Germinal center (tissue), 1 donor: ENCODE measurements at regions not wholly inside any gene's neighbourhood (a gene's known extent, or its start where the extent isn't known, plus 50 kb on each side); places are given as distances from the start of the nearest gene placed in this dataset.

ENCODE experiments used
- DNase-seq: peaks from one replicate; pipeline ENCODE4 v3.0.0; 2012; ENCODE audit warnings: mixed read lengths, low spot score

DNA sequence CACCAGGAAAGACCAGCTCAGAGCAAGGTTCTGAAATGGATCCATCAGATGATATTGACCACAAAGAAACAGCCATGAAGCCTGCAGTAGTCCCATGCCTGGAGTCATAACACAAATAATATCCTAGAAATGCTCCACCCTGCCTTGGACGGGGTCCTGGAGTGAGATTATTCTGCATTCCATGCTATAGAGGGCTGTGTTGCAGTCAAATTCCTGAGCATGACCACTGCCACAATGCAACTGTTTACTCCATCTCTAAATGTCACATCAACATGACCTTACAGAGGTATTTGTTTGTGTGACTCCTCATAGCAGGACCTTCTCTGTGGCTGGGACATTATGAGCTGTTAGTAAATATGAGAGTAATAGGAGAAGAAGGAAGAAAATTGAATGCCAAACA lies 257.5 kb upstream of the TCF21 start:
- no peak for DNase-seq

DNA sequence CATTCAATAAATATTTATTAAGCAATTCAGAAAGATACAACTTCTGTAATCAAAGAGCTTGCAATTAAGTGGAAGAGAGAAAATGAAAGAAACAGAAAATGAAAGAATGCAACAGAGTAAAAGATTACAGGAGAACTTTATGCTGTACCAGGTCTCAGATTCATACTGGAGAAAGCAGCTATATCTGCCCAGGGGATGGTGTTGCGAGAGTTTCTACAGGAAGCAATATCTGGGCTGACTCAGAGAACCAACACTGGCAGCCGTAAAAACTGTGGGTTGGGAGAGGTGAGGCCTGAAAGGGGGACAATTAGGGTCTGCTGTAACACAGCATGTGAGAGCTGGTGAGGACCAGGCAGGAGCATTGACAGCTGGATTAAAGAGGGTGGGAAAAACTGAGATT lies 256.7 kb upstream of the TCF21 start:
- DNase-seq: no peak

DNA sequence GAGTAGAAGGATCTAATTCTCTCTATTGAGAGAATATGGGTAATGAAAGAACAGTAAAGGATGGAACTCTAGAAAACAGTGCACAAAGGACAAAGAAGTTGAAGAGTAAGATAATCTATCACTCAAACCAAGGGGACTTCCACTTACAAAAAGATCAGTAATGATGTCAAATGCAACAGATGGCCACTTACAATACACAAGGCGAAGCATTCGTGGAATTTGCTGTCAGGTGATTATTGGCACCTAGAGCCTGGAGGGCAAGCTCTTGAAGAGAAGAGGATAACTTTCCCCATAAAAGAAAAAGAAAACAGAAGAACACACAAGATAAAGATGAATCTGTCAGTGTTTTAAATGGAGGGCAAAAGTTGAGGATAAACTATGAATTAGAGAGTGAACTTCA lies 256.0 kb upstream of the TCF21 start:
- DNase-seq: no peak

DNA sequence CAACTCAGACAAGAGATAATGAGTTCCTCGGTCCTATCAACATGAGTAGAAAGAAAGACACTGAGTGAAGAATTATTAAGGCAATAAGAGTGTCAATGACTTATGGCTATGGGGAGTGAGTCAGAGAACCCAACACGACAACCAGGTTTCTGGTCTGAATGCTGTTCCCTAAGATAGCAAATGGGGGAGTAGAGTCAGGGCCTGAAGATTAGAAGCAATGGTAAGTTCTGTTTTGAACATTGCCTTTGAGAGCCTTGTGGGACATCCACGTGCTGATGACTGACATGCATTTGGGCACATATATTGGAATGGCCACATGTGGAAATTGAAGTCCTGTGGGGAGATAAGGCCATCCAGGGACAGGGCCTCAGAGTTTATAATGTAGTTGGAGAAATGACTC lies 254.4 kb upstream of the TCF21 start:
- no peak for DNase-seq

DNA sequence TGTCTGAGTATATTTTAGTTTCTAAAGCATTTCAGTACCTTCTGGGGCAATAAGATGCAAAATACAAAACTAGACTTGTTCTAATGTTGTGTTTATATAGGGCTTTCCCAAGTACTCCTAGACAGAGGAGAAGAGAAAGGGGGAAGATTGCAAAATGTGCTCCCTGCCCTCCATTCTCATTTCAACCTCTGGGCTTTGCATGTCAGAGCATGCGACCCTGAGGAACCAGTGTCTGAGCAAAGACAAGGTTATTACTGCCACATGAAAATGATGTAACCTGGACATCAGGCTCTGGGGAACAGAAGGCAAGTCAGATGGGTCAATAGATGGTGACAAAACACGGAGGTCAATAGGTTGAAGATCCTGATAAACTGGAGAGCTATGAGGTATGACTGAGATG lies 253.5 kb upstream of the TCF21 start:
- DNase-seq: no peak

DNA sequence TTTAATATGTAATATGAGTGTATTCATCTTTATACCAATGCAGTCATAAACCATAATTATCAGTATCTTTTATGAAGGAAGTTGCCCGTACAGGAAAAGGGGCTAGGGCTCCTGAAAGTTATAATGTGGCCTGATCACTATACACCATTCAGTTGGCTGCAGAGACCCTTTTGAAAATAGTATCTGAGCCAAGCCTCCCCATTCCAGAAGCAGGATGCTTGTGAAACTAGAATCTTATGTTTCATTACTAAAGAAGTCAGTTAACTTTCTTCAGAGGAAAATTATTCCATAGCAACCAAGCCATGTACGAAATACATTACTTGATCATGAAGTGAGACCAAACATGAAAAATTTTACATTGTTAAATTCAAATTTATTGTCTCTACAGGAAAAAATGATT lies 251.5 kb upstream of the TCF21 start:
- no peak for DNase-seq

DNA sequence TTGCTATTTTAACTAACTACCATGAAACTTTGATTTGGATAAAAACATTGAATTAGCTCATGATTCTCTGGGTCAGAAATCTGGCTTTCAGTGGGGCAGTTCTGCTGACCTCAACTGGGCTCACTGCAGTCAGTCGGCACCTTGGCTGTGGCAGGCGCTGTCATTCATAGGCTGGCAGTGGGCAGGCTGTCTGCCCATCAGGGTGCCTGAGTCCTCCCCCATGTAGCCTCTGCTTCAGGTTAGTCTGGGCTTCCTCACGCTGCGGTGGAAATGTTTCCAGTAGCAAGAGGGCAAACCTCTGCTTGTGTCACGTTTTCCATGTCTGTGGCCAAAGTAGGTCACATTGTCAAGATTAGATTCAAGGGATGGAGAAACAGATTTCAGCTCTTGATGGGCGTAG lies 251.0 kb upstream of the TCF21 start:
- DNase-seq: no peak

DNA sequence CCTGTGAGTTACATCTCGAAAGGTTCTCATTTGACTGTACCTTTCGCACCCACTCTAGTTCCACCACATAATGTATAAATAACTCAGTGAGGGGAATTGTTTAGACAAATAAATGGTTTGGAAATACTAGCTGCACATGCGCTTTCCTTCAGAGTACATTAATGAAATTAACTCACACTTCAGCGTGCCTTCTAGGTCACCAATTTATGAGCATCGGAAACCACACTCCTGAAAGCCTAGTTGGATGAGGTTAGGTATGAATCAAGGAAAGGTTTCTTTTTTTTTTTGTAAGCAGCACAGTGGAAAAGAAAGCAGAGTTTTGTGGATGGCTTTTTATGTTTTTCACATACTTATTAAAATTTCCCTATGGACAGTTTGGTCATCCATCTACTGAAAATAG lies 247.8 kb upstream of the TCF21 start:
- no peak for DNase-seq

DNA sequence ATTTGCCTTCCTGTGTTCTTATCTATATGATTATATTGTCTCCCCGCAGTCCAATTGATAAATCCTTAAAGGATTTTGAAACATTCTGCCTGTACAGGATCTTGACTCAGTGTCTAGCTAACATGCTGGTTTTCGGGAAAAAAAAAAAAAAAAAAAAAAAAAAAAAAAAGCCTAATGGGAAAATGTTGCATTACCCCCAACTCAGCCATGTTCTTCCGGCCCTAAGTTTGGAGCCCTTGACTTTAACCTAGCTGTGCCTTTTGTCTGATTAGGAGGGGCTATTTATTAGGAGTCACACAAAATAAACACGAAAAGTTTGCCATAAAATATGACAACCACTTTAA lies 244.4 kb upstream of the TCF21 start:
- DNase-seq: no peak

DNA sequence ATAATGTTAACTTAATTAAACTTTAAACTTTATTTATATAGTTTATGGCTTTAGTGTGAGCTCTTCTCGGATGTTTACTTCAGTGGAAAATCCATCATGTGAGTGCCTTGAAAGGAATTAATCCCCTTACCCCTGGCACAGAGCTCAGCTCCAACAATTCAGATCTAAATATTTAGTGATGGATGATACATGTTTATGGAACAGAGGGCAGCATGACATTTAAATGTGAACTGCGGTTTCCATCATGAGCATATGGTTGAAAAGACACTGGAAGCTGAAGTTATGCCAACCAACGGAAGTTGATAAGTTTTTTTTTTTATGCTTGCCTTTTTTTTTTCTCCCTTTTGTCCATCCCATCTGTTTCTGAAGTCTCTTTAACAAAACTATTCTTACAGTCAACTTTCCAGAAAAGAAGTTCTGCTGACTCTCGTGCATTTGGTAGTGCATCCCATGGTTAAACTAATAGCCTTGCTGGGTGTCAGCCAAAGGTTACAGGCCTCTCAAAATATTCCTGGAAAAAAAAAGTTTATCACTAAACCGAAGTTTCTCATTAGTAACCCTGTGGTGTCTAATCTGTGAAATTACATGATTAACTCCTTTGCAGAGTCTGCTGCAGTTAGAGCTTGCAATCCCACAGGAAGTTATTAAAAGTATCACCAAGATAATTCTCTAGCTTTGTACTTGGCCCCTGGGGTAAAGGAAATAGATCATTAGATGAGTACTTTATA lies 243.9 kb upstream of the TCF21 start:
- no peak for DNase-seq

DNA sequence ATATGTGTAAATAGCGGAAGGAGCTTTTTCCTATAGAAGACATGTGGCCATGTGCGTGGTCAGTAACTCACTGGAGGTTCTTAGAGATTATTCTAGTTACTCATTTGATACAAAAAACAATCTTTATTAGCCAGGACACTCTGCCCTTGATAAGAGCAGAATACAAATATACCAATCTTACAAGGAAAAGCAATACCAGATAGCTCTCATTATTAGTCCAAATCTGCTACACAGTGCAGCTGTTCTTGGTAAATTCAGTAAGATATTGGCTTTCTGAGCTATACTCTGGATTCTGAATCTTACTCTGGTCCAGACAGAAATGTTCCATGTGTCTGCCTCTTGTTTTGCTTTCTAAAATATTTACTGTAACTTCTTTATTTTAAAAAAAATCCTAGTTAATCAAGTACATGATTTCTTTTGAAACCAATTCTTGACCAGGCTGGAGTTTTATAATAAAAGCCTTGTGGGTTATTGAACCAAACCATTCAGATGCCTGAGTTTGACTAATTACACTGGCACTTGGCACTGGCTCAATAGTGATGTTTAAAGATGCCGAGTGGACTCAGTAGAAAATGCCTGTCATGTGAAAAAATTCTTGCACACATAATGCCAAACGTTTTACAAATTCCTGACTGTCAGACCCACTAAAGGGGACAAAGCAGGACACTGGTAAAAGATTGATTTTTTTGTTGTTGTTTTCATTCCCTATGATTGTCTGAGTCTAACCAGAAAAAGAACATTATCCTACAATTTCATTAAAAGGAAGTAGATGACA lies 242.8 kb upstream of the TCF21 start:
- DNase-seq: no peak

DNA sequence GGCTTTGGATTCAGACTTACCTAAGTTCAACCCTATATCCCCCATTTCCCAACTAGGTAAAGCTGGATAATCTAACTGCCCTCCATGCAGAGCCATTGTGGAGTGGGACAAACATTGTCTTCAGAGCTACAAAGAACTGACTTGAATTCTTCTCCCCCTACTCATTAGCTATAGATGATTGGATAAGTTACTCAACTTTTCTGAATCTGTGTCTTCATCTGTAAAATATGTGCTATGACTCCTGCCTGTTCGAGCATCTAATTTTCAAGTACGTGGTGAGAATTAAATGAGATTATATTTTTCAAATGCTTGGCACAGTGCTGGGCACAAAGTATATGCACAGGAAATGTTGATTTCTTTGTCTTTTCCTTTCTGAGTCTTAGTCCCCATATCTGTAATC lies 240.3 kb upstream of the TCF21 start:
- DNase-seq: no peak

DNA sequence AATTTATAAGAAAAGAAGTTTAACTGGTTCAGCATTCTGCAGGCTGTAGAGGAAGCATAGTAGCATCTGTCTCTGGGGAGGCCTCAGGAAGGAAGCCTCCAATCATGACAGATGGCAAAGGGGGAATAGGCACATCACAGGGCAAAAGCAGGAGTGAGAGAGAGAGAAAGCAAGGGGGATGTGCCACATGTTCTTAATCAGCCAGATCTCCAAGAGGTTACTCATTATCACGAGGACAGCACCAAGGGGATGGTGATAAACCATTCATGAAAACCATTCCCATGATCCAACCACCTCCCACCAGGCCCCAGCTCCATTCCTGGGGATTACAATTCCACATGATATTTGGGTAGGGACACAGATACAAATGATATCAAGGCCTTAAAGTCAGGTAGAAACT lies 217.5 kb upstream of the TCF21 start:
- no peak for DNase-seq

DNA sequence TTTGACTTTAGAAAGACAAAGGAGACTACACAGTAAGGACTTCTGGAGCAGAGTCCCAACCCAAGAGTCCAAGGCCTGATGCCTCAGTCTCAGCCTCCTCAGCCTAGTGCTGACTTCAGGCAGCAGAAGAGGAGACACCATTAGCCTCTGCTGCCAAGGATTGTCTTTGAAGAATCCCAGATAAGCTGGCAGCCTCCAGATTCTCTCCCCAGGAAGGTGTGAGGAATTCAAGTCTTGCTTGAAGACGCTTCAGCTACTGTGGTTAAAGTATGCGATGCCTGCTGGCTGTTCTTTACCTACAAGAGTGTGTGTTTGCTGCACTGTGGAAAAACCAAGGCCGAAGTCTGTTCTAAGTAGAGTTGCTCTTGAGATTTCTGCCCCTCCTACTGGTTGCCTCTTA lies 215.9 kb upstream of the TCF21 start:
- no peak for DNase-seq

DNA sequence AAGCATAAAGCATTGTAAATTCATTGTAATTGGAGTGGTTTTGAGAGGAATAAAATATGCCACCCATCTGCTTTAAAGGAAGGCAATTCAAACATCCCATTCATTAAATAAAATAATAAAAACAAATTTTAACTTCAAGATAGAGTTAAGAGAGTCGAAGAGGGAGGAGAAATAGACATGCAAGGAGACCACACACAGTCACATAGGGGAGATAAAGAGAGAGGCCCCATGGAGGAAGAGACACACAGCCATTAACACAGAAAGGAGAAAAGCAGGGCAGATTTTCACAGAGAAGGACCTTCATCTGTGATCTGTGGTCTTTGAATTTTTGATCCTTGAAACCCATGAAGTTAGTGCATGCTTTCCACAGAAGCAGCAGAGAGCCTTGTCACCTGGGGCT lies 214.3 kb upstream of the TCF21 start:
- no peak for DNase-seq

DNA sequence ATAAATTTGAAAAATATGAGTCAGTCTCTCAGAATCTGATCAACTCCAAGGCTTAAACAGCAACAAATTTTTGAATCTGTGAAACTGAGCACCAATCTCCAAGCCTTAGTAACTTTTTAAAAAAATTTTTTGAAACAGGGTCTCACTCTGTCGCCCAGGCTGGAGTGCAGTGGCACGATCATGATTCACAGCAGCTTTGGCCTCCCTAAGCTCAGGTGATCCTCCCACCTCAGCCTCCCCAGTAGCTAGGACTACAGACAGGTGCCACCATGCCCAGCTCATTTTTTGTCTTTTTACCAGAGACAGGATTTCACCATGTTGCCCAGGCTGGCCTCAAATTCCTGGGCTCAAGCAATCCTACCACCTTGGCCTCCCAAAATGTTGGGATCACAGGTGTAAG lies 207.9 kb upstream of the TCF21 start:
- no peak for DNase-seq

DNA sequence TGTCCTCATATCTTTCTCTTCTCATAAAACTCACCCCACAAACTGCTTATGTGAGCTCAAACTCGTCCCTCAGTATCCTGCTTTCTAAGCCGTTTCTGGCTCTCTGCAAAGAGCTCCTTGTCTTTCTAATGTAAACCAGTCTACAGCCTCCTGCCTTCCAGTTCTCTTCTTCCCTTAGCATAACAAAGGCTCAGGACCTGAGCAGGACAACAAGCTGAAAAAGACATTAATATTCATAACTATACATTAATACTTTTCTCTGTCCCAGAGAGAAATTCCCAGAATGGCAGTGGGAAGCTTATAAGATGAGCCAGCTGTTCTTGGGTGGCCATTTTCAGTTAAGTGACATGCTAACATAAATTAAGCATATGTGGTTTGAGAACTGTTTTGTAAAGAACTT lies 207.0 kb upstream of the TCF21 start:
- DNase-seq: no peak

DNA sequence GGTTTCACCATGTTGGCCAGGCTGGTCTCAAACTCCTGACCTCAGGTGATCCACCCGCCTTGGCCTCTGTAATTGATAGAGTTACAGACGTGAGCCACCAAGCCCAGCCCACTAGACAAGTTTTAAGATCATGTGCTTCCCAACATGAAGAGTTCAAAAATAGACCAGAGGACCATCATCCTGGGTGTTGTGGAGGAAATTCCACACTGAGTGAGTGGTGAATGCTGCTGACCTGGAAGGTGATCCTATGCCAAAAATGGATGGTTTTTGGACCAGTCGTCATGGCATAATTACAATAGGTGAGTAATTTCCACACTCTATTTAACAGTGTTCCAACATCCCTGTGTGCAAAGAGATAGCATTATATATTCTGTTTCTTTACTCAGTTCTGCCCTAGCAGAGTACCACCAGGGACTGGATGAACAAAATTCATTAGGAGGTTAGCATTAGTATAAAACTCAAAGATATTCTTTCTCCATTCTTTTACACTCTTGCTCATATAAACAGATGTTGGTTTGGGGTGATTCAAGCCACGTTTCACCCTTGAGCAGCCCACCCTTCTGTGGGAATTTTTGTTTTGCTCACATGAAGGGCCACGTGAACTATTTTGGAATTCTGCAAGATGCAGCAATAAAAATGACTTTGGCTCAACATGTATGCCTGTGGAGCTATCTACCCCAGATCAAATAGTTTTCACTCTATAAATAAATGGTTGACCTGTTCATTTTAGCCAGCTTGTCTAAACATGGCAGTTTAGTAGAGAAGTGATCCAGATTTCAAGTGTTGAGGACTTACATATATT lies 206.2 kb upstream of the TCF21 start:
- DNase-seq: no peak

DNA sequence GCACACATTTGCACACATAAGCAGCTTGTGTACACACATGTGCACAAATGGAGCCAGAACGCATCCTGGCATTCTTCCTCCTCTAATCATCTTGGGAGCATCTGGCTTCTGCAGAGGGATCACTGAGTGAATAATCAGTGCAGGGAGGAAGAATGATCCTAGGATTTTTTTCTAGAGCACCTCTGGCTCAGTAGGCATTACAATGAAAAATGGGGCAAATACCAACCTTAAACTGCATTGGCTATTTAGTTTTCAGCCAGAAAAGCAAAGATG lies 205.7 kb upstream of the TCF21 start:
- DNase-seq: no peak

DNA sequence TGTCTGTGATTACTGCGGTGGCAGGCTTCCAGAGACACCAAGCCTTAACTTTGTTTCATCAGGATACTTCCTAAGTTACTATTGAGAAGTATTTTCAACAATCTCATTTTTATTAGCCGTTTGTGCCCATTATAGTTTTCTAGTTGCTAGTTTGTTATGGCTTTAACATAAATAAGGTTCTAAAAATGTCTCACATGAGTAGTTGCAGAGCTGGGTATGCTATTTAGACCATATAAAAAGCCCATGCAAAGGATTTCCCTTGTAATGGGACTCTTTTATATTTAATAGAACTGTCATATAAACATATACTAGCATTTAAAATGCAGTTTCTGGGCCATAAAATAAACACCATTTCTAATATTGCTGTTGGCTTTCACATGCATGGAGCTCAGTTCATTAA lies 205.3 kb upstream of the TCF21 start:
- DNase-seq: no peak

DNA sequence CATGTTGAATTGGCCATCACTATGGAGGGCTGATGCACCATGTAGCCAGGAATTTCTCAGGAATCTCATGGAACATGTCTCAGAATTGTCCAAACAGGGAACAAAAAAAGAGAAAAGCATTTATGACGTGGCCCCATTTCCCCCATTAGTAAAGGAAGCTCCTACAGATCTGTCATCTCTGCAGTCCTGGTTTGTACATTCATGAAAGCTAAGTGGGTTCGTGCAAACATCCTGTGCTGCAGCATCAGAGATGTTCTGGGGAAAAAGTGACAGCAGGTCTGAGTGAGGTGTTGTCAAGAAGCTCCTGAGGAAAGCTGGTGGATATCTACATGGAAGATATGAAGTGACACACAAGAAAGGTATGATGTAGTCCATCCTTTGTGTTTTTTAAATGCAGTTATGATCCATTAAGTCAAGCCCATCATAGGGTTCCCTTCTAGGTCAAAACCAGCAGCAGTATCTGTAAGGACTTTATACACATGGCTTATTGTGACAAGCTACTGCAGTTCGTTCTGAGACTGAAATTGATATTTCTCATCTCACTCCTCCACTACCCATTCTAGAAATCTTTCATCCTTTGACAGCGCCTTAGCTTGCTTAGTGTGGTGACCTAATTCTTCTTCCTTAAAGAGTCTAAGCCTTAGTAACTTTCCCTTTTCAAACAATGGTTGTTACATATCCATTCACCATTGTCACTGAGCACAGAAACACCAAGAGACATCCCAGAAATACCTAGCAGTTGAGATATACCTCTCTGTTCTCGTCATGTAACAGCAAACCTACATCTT lies 200.0 kb upstream of the TCF21 start:
- DNase-seq: no peak

DNA sequence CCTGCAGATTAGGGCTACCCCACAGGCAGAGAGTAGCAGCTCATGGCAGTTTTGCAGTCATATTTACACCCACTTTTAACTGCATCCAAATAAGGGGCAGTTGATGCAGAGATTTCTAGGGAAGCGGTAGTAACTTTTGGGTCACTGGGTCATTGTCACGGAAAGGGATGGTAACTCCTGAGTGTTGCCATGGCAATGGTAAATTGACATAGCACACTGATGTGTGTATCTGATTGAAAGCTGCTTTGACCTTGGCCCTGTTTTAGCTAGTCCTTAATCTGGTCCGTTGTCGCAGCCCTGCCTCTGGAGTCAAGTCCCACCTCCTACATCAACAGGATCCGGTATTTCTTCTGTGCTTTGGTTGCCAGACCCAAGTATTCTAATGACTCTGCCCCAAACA lies 199.1 kb upstream of the TCF21 start:
- no peak for DNase-seq

DNA sequence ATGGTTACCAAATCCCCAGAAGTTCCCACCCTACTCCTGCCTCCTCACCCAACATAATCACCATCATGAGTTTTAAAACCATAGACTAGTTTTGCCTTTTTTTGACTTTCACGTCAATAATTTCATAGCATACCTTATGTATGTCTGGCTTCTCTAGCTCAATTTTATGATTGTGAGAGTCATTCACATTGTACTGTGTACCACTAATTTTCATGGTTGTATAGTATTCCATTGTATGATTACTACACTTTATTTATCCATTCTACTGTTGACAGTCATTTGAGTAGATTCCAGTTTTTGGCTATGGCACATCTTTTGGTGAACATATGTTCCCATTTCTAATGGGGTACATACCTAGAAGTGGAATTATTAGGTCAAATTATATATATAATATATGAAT lies 195.3 kb upstream of the TCF21 start:
- DNase-seq: no peak
